Dedifferentiated amniotic fluid mesenchymal stem cell (primary cell): ENCODE measurements at regions not wholly inside any gene's neighbourhood (a gene's known extent, or its start where the extent isn't known, plus 50 kb on each side); places are given as distances from the start of the nearest gene placed in this dataset.

ENCODE experiments used
- DNase-seq: peaks from one replicate; pipeline ENCODE4 v3.0.0-alpha.2; 2016; ENCODE audit errors: extremely low spot score

DNA sequence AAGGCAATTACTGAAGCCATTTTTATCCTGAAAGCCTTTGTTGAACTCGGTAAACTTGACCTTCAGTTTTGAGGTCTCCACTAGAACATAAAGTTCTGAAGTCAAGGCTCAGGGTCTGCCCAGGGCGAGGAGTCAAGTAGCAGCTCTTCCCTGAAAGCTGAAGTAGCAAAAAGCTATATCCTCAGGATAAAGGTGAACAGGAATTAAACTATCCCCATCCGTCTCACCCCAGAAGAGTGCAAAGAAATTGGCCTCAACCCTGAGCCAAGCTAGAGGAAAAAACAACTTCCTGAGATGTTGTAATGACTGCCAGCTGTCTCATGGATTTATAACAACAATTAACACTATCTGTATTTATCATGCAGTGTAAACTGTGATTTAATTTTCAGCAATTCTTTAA is 590.8 kb downstream of the SPRY1 start:
- no peak for DNase-seq

- DNase-seq, result no peak
Measured at GRCh38 chr4:123990310-123990870, 593.8 kb downstream of the SPRY1 start.

- DNase-seq, result no peak
Measured at GRCh38 chr4:123994917-123995316, 598.3 kb downstream of the SPRY1 start.

DNA sequence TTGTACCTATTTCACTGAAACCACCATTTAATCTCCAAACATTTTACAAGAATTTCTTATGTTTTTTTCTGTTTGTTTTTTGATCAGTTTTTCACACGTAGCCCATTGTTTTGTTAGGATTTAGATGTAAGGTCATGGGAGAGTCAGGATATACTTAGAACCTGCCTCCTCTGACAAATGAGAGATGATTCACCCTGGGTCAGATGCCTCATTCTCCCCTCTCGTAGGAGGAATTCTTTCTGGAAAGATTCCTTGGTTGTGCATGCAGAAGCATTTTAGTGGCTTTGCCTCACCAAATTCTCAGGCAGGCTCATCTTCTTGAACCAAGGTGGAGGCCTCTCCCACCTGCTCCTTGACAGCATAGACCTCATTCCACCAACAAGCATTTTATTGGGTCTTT is 599.3 kb downstream of the SPRY1 start:
- peak; percentile 26 for DNase-seq

GRCh38 chr4:123996718-123997510 is 600.3 kb downstream of the SPRY1 start:
- DNase-seq, result no peak

DNA sequence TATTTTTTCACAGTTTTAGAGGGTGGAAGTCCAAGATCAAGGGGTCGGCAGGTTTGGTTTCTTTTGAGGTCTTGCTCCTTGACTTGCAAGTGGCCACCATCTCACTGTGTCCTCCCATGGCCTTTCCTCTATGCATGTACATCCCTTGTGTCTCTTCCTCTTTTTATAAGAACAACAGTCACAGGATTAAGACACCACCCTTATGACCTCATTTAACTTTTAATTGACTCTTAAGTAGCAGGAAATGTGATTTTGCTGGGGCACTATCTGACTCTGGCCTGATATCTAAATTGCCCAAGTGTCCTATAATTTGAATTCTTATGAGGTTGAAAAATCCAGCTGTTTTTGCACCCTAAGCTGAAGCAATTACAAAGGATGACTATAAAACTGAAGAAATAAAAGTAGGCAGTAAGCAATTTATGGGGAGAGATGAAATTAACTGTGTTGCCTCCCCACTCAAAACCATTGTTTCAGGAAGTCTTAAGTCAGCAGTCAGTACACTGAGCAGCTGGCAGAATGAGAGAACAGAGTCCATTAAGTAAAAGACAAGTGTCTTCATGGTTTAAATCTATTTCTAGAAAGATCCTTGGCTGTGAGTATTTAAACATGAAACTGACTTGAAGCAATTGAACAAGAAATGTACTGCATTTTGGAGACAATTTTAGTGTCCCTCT is 601.3 kb downstream of the SPRY1 start:
- no peak for DNase-seq

DNA sequence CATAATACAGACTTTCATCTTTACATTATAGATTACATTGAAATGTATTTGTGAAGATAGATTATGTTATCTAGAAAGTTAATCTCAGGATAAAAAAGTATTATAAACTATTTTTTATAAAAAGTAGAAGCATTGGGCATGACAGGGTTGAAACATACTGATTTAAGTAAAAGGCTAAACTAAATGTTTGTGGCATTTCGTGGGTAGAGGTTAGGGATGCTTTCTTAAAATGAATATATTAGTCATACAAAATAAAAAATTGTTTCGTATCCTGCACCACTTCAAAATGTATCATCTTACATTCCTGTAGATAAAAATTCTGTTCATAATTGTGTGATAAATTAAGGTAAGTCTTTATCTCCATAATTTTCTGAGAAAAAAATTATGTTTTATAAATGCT is 603.6 kb downstream of the SPRY1 start:
- DNase-seq, result no peak

DNA sequence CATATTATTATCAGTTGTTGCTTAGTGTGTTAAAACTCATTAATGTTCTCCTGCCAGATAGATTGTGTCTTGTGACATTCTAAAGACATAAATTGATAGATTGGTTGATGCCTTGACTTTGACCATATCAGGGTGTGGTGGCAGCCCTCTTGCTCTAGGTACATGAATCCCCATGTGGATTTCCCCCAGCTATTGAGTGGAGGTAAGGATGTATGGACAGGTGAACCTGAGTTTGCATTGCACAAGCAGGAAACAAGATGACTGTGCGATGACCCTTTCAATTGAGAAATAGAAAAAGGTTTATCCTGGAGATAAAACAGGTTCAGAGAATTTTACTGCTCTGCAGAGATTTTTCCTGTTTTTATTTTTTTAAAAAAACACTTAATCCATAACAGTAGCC is 619.2 kb downstream of the SPRY1 start:
- no peak for DNase-seq

DNA sequence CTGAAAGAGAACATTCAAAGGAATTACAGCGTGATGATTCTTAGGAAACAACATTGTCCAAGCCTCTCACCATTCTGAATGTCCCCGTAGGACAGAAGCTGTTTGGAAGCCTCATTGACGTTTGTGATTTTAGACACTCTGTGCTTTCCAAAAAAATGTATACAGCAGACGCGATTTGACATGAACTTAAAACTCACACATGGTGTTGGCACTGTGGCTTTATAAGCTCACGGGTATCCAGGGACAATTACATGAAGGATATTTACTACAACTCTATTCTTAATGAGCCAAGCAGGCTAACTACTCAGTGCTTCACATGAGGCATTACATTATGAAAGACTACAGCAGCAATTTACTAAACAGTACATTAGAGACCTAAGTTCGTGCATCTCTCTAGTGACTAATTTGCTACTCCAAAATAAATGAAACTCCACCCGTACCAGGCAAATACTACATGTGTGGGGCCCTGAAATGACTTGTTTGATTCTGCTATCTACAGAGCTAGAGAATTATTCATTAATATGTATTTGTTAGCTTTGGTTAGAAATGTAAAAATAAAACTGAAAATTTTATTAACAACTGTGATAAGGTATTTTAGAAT is 620.7 kb downstream of the SPRY1 start:
- DNase-seq, result no peak

- no peak for DNase-seq
Measured at GRCh38 chr4:124018383-124019317, 622.1 kb downstream of the SPRY1 start.

DNA sequence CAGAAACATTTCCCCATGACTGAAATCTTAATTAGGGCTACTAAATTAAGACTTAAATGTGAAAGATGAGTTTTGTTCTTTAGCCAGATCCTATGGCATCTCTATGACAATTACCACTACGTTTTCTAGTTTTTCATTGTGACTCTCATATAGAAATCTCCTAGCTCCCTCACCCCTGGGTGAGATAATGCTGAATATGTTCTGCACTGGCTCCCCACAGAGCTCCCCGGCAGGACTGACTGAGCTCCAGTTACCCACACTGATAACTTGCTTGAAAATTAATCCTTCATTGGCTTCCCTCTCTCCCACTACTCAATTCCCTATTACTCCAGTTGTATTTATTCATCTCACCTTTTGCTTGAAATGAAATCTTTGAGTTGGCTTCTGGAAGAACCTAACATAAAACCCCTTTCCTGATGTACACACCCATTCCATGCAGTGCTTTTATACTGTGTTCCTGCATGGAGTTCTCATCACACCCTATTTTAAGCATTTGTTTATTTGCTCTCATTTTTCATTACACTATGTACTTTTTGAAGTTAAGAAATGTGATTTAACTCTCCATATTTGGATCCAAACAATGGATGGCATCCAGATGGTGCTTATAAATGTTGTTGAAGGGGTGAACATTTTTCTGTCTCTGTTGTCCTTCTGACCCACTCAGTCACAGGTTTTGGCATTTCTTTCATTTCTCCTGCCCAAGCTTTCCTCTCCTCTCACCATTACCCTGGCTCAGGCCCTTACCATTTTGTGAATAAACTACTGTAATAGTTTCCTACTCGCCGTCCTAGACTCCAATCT is 623.4 kb downstream of the SPRY1 start:
- DNase-seq, result no peak

DNA sequence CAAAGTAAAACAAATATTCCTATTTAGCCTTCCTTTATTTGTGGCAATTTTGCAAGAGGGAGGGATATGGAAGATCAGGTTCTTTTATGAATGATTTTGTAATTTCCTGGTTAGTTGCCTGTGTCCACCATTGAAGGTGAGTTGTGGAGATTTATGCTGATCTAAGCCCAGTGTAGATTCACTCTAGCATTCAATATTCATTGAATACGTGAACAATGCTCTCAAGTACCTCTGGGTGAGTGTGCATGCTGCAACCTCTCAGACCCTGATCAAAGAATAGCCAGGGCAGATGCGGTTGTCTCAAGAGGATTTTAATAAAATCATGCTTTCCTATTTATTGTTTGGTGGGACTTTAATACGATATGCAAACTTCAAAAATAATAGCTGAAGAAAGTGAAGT is 628.4 kb downstream of the SPRY1 start:
- DNase-seq, result no peak

DNA sequence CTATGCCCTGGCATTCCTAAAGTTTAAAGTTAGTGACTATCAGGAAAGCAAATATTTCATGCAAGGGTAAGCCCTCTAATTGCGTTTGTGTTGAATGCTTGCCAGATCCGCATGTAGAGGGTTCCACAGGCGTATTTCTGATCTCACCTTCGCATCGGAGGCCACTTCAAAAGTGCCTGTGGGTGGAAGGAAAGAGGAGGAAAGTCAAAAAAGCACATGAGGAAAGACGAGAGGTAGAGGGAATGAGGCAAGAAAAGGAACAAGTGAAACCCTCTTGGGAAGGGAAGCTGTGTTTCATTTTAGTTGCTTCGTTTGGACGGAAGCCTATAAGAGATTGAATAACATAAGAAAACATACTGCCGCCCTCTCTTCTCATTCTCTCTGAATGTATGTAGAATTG is 628.8 kb downstream of the SPRY1 start:
- DNase-seq, result no peak

GRCh38 chr4:124028182-124028581 is 631.6 kb downstream of the SPRY1 start:
- DNase-seq, result no peak

GRCh38 chr4:124030147-124030546 is 633.6 kb downstream of the SPRY1 start:
- DNase-seq, result no peak

GRCh38 chr4:124032035-124032434 is 635.4 kb downstream of the SPRY1 start:
- no peak for DNase-seq

DNA sequence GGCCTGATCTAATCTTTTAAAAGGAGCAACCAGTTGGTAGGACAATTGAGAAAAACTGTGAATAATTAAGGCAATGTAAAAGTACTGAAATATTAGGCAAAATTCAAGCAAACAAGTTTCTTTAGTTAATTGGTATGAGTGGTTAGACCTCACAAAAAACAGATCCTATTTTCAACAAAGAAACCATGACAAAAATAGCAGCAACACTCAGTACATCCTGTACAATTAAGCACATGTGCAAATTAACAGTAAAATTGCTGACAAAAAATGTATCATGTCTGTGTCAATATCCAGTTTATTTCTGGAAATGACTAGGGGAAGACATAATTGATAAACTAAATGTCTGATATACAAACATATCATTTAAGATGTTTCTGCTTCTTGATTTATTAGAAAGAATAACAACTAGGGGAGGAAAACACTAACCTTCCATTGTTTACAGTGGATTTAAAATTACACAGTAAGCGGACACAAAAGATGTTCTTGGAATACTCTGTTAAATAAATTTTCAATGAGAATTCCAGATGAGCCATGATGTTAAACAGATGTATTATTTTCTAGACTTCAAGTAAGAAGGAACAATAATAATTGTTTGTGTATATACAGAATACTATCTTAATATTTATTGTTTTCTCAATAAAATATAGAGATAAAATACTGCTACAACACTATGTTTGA is 638.9 kb downstream of the SPRY1 start:
- DNase-seq, result no peak

- DNase-seq, result no peak
Measured at GRCh38 chr4:124037236-124037635, 640.6 kb downstream of the SPRY1 start.

DNA sequence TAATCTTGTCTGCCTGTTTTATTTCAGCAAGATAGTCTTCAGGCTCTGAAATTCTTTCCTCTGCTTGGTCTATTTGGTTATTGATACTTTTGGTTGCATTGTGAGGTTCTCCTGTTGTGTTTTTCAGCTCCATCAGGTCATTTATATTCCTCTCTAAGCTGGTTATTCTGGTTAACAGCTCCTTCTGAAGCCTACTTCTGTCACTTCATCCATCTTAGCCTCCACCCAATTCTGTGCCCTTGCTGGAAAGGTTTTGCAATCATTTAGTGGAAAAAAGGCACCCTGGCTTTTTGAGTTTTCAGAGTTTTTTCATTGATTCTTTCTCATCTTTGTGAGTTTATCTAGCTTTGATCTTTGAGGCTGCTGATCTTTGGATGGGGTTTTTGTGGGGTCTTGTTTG is 647.7 kb downstream of the SPRY1 start:
- DNase-seq, result no peak

DNA sequence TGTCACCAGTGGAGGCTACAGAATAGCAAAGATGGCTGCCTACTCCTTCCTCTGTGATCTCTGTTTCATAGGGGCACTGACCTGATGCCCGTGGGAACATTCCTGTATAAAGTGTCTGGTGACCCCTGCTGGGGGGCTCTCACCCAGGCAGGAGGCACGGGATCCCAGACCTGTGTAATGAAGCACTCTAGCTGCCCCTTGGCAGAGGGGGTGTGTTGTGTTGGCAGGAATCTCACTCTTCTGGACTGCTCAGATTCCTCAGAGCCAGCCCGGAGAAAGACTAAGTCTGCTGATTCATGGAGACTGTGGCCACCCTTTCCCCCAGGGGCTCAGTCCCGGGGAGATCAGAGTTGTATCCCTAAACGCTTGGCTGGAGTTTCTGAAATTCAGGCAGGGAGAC is 648.3 kb downstream of the SPRY1 start:
- DNase-seq, result no peak
